Vagina (tissue), 2 donors: ENCODE measurements at regions not wholly inside any gene's neighbourhood (a gene's known extent, or its start where the extent isn't known, plus 50 kb on each side); places are given as distances from the start of the nearest gene placed in this dataset.

Source experiments
- DNase-seq, 2 donors: peaks; one replicate each; pipeline ENCODE4 v3.0.0-alpha.2; 2017; ENCODE audit errors: extremely low spot score in 2 of 2
- H3K27ac ChIP-seq: fragments of 200-600 bp; sonication (generic); one replicate; pipeline ENCODE4 v1.5.1; 2019
- H3K27me3 ChIP-seq: fragments of 200-600 bp; sonication (generic); one replicate; pipeline ENCODE4 v1.5.1; 2019
- H3K36me3 ChIP-seq, 2 donors: fragments of 200-600 bp; sonication (generic); one replicate each; pipeline ENCODE4 v1.5.1; 2017 to 2019
- H3K4me1 ChIP-seq: fragments of 200-600 bp; sonication (generic); one replicate; pipeline ENCODE4 v1.5.1; 2019
- H3K4me3 ChIP-seq, 2 donors: fragments of 200-600 bp; sonication (generic); 1 replicate in 1 of 2; 2 replicates in 1 of 2; pipeline ENCODE4 v1.5.1; 2016 to 2019
- H3K9me3 ChIP-seq: fragments of 200-600 bp; sonication (generic); one replicate; pipeline ENCODE4 v1.5.1; 2019
- CTCF ChIP-seq, 3 experiments: fragments of 450-650 bp in 2 of 3; fragments of 200-600 bp in 1 of 3; sonication (generic) in 1 of 3; IDR thresholded peaks; one replicate each; pipeline ENCODE4 v1.5.1; 2017 to 2019; ENCODE audit warnings: antibody characterized with exemption in 3 of 3, mild to moderate bottlenecking in 2 of 3, moderate library complexity in 2 of 3
- POLR2A ChIP-seq, 2 donors: fragments of 450-650 bp; IDR thresholded peaks; one replicate each; pipeline ENCODE4 v1.6.1; 2017; ENCODE audit warnings: antibody characterized with exemption in 2 of 2, mild to moderate bottlenecking in 2 of 2, moderate library complexity in 2 of 2
- POLR2AphosphoS5 ChIP-seq, 2 donors: sonication (generic); formaldehyde crosslinking; IDR thresholded peaks; one replicate each; pipeline ENCODE4 v1.9.0; 2017; ENCODE audit warnings: antibody characterized with exemption in 2 of 2, mild to moderate bottlenecking in 2 of 2, low read depth in 1 of 2; ENCODE audit not compliant: insufficient read depth in 1 of 2
- intact Hi-C: fragments of 100-400 bp; cut with DNase I; formaldehyde crosslinking; loops from one replicate; pipeline ENCODE4 v1.15.1; 2023

DNA sequence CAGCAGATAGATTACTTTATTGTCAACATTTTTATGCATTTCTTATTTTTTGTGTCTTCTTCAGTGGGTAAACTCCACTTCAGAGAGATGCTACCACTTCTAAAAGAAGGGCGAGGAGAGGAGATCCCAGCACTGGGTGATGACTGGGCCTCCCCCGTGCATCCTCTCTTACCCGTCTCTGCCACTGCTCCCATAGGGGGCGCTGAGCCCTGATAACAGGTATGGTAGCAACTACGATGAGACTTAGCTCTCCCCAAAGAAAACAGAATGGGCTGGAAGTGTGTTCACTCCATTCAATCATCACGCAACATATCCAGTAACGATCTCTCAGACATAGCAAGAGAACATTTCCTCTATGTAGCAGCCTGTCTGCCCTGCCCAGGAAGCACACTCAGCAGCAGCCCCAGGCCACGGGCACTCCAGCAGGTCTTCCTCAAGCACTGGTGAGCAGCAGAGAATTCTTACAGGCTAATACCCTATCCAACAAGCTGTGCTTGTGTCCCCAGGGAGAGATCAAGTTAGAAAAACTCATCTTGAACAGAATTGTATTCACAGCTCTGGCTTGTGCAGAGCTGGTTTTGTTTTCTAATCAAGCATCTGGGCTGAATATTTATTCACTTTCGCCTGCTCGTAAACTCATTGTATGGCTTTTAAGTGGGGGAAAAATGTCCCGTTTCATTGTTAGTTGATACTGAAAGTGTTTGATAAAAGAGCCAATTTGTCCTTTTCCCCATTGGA lies 533.1 kb upstream of the CDH4 start:
- intact Hi-C loops: no loop called here
- Histone ChIP-seq H3K4me1 (no peaks in the 10 kb centered on the region), H3K36me3 (no peaks in the 10 kb centered on the region), H3K27ac (no peak overlapping the region), H3K9me3 (no peaks in the 10 kb centered on the region), H3K4me3 (no peak overlapping the region), H3K27me3 (no peaks in the 10 kb centered on the region)
- no peak for DNase-seq
- TF ChIP-seq POLR2A (IDR thresholded peaks at IDR 0.05) (no peak), CTCF (IDR thresholded peaks at IDR 0.05) (no peak)

DNA sequence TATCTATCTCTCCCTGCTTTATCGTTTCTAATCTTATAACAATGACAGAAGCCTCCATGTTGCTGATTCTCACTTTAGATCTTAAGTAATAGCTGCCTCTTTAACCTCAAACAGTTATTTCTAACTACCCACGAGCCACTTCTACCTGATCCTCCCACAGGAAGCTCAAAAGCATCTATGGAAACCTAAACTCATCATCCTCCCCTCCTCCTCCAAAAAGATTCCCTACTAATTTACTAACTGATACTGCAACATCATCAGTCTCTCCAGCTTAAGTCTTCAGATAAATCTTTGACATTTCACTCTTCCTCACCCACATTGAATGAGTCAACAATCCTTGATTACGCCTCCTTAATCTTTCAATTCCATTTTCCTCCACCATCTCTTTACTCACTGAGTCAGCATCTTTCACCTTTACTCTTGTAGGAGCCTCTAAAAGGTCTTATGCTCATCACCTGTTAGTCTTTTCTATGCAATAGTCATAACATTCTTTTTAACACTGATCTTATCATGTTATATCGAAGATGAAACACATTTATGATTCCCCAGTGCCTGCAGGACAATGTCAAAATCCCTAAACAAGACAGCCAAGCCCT lies 526.7 kb upstream of the CDH4 start:
- H3K4me3 ChIP-seq: no peak overlapping the region
- H3K36me3 ChIP-seq: no peaks in the 10 kb centered on the region
- H3K4me1 ChIP-seq: no peaks in the 10 kb centered on the region
- no peaks in the 10 kb centered on the region for H3K9me3 ChIP-seq
- TF ChIP-seq CTCF (IDR thresholded peaks at IDR 0.05) (no peak), POLR2AphosphoS5 (IDR thresholded peaks at IDR 0.05; ENCODE audit: insufficient read depth in 1 of 2, low read depth in 1 of 2) (no peak)
- no peak overlapping the region for H3K27ac ChIP-seq
- intact Hi-C loops: no loop called here
- no peaks in the 10 kb centered on the region for H3K27me3 ChIP-seq
- DNase-seq: no peak

GRCh38 chr20:60727425-60727824 lies 524.6 kb upstream of the CDH4 start:
- DNase-seq: no peak
- Histone ChIP-seq H3K27ac (no peak overlapping the region), H3K27me3 (no peaks in the 10 kb centered on the region), H3K4me1 (no peaks in the 10 kb centered on the region), H3K9me3 (no peaks in the 10 kb centered on the region), H3K36me3 (no peaks in the 10 kb centered on the region), H3K4me3 (no peak overlapping the region)
- intact Hi-C loops: no loop called here
- TF ChIP-seq CTCF (IDR thresholded peaks at IDR 0.05): no peak

DNA sequence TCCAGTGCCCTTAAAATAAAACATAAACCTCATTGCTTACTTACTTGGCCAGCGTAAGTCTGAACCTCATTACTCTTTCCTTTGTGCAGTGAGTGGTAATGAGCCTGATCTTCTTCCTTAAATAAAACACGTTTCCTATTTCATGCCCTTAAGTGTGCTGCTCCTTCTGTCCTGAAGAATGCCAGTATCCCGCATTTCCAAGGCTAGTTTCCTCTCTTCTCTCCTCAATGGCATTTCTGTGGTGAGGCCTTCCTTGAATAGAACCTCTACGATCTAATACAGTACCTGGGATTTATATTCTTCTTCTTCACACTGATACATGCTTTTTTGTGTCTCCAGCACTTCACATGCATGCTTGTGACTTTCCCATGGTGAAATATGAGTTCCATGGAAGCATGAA lies 523.4 kb upstream of the CDH4 start:
- intact Hi-C loops: no loop called here
- TF ChIP-seq POLR2A (IDR thresholded peaks at IDR 0.05) (no peak), POLR2AphosphoS5 (IDR thresholded peaks at IDR 0.05; ENCODE audit: insufficient read depth in 1 of 2, low read depth in 1 of 2) (no peak), CTCF (IDR thresholded peaks at IDR 0.05) (no peak)
- Histone ChIP-seq H3K36me3 (no peaks in the 10 kb centered on the region), H3K4me3 (no peak overlapping the region), H3K27me3 (no peaks in the 10 kb centered on the region), H3K27ac (no peak overlapping the region), H3K9me3 (no peaks in the 10 kb centered on the region), H3K4me1 (no peaks in the 10 kb centered on the region)
- no peak for DNase-seq

GRCh38 chr20:60729135-60729900 lies 522.7 kb upstream of the CDH4 start:
- Histone ChIP-seq H3K36me3 (no peaks in the 10 kb centered on the region), H3K27me3 (no peaks in the 10 kb centered on the region), H3K27ac (no peak overlapping the region), H3K9me3 (no peaks in the 10 kb centered on the region), H3K4me3 (no peak overlapping the region), H3K4me1 (no peaks in the 10 kb centered on the region)
- TF ChIP-seq CTCF (IDR thresholded peaks at IDR 0.05): no peak
- TF ChIP-seq POLR2AphosphoS5 (IDR thresholded peaks at IDR 0.05; ENCODE audit: insufficient read depth in 1 of 2, low read depth in 1 of 2): no peak
- no peak for TF ChIP-seq POLR2A (IDR thresholded peaks at IDR 0.05)
- intact Hi-C loops: no loop called here
- no peak for DNase-seq
